ENCODE measurements at regions not wholly inside any gene's neighbourhood (a gene's known extent, or its start where the extent isn't known, plus 50 kb on each side); places are given as distances from the start of the nearest gene placed in this dataset.

GRCh38 chr2:119059940-119060339 lies 98.6 kb downstream of the C1QL2 start:
- TF ChIP-seq EZH2phosphoT487 (IDR thresholded peaks at IDR 0.05; ENCODE audit: low read depth, severe bottlenecking, unreplicated experiment) (no peak), EZH2 (IDR thresholded peaks at IDR 0.05; ENCODE audit: borderline replicate concordance) (no peak)
